HG03135 (cell line): ENCODE measurements at regions not wholly inside any gene's neighbourhood (a gene's known extent, or its start where the extent isn't known, plus 50 kb on each side); places are given as distances from the start of the nearest gene placed in this dataset.

ENCODE experiments used
- ATAC-seq: cut with Tn5 transposase; IDR thresholded peaks from one replicate; pipeline ENCODE4 v1.9.1; 2021; ENCODE audit warnings: mild to moderate bottlenecking, moderate library complexity; ENCODE audit not compliant: unreplicated experiment

- ATAC-seq = no peak
Observed at GRCh38 chr4:135824759-135825296, 1623.2 kb upstream of the PABPC4L start.

GRCh38 chr4:135804785-135805184 is 1603.2 kb upstream of the PABPC4L start:
- ATAC-seq = no peak

GRCh38 chr4:135777361-135777760 is 1575.8 kb upstream of the PABPC4L start:
- no peak for ATAC-seq

- ATAC-seq = no peak
Observed at GRCh38 chr4:135775909-135776308, 1574.3 kb upstream of the PABPC4L start.

GRCh38 chr4:135770505-135770904 is 1568.9 kb upstream of the PABPC4L start:
- no peak for ATAC-seq

- no peak for ATAC-seq
Observed at GRCh38 chr4:135744928-135745327, 1543.3 kb upstream of the PABPC4L start.

- ATAC-seq = no peak
Observed at GRCh38 chr4:135741583-135741982, 1540.0 kb upstream of the PABPC4L start.

- no peak for ATAC-seq
Observed at GRCh38 chr4:135739354-135739753, 1537.8 kb upstream of the PABPC4L start.

- no peak for ATAC-seq
Observed at GRCh38 chr4:135735512-135735911, 1533.9 kb upstream of the PABPC4L start.

- no peak for ATAC-seq
Observed at GRCh38 chr4:135732448-135732847, 1530.9 kb upstream of the PABPC4L start.

- ATAC-seq = no peak
Observed at GRCh38 chr4:135731682-135732081, 1530.1 kb upstream of the PABPC4L start.

- ATAC-seq = no peak
Observed at GRCh38 chr4:135724421-135724820, 1522.8 kb upstream of the PABPC4L start.

GRCh38 chr4:135718019-135718418 is 1516.4 kb upstream of the PABPC4L start:
- ATAC-seq = no peak

GRCh38 chr4:135705343-135705742 is 1503.8 kb upstream of the PABPC4L start:
- no peak for ATAC-seq

GRCh38 chr4:135694066-135694465 is 1492.5 kb upstream of the PABPC4L start:
- no peak for ATAC-seq

- ATAC-seq = no peak
Observed at GRCh38 chr4:135684001-135684400, 1482.4 kb upstream of the PABPC4L start.

GRCh38 chr4:135672202-135672601 is 1470.6 kb upstream of the PABPC4L start:
- no peak for ATAC-seq

GRCh38 chr4:135670548-135670947 is 1469.0 kb upstream of the PABPC4L start:
- no peak for ATAC-seq
